ENCODE measurements at regions not wholly inside any gene's neighbourhood (a gene's known extent, or its start where the extent isn't known, plus 50 kb on each side); places are given as distances from the start of the nearest gene placed in this dataset.

DNA sequence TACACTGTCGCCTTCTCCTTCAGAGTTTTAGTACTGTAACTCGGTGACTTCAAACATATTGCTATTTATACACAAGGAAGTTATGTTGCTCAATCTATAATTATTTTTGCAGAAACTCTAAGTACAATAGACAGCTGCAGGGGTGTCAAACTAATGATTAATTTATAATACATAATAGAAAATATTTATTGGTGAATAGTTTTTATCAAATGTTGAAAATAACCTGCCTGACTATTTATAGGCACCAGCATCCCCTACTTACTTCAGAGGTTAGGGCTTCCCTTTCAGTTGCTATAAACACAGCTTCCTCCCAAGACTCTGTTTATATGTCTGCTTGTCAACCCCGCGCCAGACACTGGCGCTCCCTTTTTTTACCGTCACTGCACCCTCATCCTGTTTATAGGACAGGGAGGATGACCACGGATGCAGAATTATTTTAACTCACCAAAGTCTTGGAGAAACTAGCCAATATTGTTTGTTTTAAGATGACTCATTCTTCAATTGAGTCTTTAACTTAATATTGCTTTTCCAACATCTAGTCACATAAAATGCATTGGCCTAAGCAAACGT, 225.0 kb downstream of the ALDH8A1 start:
- H3K4me1 ChIP-seq: peaks cover 2 to 50% (median 36%) of the 10 kb centered on the region in 12 donors
- intact Hi-C loops (cut with DNase I): loop anchor here in 8 of 10 donors (5.0 to 10.0 kb wide), 6 partner anchors 180 to 553 kb away; no protein-coding TSS in a partner anchor
- H3K36me3 ChIP-seq: no peaks in the 10 kb centered on the region
- H3K27me3 ChIP-seq: no peaks in the 10 kb centered on the region
- ATAC-seq: peak; percentile 26 to 84 (median 74)
- H3K27ac ChIP-seq: peak overlapping the region in 8 of 12 donors; percentile 3 to 54 (median 33)
- DNase-seq: peak in 3 of 5 donors; percentile 26 to 48 (median 46)
- no peaks in the 10 kb centered on the region for H3K9me3 ChIP-seq
- no peak overlapping the region for H3K4me3 ChIP-seq
- 23 to 27% (median 25%) methylated on average over 8 of the region's 8 CpGs for WGBS, 4 donors
- TF ChIP-seq, protein P1, sequence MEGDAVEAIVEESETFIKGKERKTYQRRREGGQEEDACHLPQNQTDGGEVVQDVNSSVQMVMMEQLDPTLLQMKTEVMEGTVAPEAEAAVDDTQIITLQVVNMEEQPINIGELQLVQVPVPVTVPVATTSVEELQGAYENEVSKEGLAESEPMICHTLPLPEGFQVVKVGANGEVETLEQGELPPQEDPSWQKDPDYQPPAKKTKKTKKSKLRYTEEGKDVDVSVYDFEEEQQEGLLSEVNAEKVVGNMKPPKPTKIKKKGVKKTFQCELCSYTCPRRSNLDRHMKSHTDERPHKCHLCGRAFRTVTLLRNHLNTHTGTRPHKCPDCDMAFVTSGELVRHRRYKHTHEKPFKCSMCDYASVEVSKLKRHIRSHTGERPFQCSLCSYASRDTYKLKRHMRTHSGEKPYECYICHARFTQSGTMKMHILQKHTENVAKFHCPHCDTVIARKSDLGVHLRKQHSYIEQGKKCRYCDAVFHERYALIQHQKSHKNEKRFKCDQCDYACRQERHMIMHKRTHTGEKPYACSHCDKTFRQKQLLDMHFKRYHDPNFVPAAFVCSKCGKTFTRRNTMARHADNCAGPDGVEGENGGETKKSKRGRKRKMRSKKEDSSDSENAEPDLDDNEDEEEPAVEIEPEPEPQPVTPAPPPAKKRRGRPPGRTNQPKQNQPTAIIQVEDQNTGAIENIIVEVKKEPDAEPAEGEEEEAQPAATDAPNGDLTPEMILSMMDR (IDR thresholded peaks at IDR 0.05): no peak
- TF ChIP-seq POLR2A (IDR thresholded peaks at IDR 0.05): no peak

DNA sequence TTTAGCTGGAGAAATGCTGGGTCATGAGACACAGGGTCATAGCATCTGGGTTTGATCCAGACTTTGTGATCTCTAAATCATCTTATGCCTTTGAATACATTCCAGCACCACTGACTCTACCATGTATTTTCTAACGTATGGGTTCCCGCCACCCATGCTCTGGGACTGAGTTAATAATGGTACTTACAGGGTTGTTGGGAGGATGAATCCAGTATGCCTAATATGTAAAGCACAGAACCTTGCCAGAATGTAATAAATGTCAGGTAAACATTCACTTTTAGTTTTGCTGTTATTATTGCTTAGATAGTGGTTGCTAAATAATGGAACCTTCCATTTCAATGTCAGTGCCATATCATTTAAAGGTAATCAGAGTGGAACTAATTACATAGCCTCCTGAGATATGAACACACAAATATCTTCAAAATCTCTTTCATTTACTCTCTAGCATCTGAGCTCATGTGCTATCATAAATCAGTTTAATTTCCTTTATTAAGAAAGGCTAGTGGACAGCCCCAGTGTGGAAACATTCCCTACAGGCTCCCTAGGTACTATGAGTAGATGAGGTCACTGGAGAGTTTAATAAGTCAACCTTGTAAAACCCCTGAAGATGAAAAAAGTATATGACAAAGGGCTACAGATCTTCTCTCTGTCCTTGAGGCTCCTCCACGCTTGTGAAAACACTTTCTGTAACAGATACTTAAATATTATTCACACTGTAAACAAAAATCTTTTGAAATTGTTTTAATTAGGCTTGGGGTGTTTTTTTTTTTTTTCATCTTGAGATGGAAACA, 226.6 kb downstream of the ALDH8A1 start:
- intact Hi-C loops (cut with DNase I): loop anchor here in 8 of 10 donors (5.0 to 10.0 kb wide), 6 partner anchors 178 to 551 kb away; no protein-coding TSS in a partner anchor
- Histone ChIP-seq H3K36me3 (no peaks in the 10 kb centered on the region), H3K4me3 (no peak overlapping the region), H3K4me1 (peaks cover 5 to 64% (median 46%) of the 10 kb centered on the region in 12 donors), H3K9me3 (no peaks in the 10 kb centered on the region), H3K27ac (peak overlapping the region in 3 of 12 donors; percentile 1 to 32 (median 17)), H3K27me3 (no peaks in the 10 kb centered on the region)
- TF ChIP-seq, protein P1 (IDR thresholded peaks at IDR 0.05): no peak
- TF ChIP-seq POLR2A (IDR thresholded peaks at IDR 0.05): no peak
- no peak for DNase-seq
- no peak for ATAC-seq
- 82 to 90% (median 86%) methylated on average over 3 of the region's 3 CpGs for WGBS, 4 donors

DNA sequence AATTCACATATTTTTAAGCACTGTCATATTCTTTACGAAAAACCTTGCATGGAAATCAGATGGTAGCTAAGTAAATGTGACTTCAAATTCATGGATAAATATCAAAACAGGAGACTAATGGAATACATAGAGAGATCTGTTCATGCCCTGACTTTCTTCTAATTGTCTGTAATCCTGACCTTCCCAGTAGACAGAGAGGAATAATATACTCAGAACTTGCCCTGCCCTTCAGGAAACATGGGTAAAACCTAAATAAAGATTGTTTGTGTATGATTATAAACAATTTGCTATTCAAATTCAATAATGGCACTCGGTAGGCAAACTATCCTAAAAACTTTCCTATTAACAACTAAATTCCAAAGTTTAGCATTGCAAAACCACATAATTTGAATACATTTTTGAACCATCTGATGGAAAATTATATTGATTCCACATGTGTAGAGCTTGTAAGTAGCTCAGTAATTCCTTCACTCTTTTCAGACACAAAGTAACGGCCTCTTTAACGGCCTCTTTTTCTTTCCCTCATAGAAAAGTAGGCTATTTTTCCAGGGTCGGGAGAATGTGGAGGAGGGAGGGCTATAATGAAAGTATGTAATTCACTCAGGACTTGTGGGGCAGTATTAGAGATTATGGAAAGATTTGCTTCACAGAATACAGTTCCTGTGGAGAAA, 227.6 kb downstream of the ALDH8A1 start:
- peaks cover 5 to 65% (median 46%) of the 10 kb centered on the region in 12 donors for H3K4me1 ChIP-seq
- no peak overlapping the region for H3K4me3 ChIP-seq
- no peak for TF ChIP-seq POLR2A (IDR thresholded peaks at IDR 0.05)
- TF ChIP-seq, protein P1 (IDR thresholded peaks at IDR 0.05): no peak
- 76 to 82% (median 78%) methylated on average over 5 of the region's 5 CpGs for WGBS, 4 donors
- no peaks in the 10 kb centered on the region for H3K27me3 ChIP-seq
- H3K9me3 ChIP-seq: no peaks in the 10 kb centered on the region
- intact Hi-C loops (cut with DNase I): loop anchor here in 8 of 10 donors (5.0 to 10.0 kb wide), 6 partner anchors 178 to 550 kb away; no protein-coding TSS in a partner anchor
- no peak for ATAC-seq
- H3K27ac ChIP-seq: peak overlapping the region in 3 of 12 donors; percentile 1 to 76 (median 17)
- H3K36me3 ChIP-seq: no peaks in the 10 kb centered on the region
- DNase-seq: no peak

DNA sequence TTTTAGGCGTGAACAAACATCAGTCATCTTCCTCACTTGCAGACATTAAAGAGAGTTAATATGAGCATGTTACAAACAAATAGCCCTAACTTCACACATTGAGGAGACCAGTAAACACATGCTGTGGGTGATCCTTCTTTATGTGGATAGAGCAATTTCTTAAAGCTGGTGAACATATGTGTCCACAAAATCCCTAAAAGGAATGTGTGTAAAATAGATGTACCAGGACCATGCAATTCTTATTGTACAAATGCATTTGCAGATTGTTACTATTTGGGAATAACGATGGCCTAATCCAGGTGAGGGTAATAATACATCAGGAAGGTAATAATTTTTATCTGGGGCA, 228.9 kb downstream of the ALDH8A1 start:
- Histone ChIP-seq H3K27me3 (no peaks in the 10 kb centered on the region), H3K36me3 (no peaks in the 10 kb centered on the region), H3K27ac (peak overlapping the region; percentile 34 to 83 (median 69)), H3K4me1 (peaks cover 5 to 65% (median 46%) of the 10 kb centered on the region in 12 donors), H3K9me3 (no peaks in the 10 kb centered on the region), H3K4me3 (no peak overlapping the region)
- intact Hi-C loops (cut with DNase I): loop anchor here in 8 of 10 donors (5.0 to 10.0 kb wide), 6 partner anchors 176 to 549 kb away; no protein-coding TSS in a partner anchor
- DNase-seq (no peak), ATAC-seq (no peak)
- TF ChIP-seq POLR2A (IDR thresholded peaks at IDR 0.05): no peak
- TF ChIP-seq, protein P1 (IDR thresholded peaks at IDR 0.05): no peak
- 52 to 64% (median 62%) methylated on average over 2 of the region's 2 CpGs for WGBS, 4 donors

Data from heart left ventricle (tissue), 16 donors.